ENCODE measurements at regions not wholly inside any gene's neighbourhood (a gene's known extent, or its start where the extent isn't known, plus 50 kb on each side); places are given as distances from the start of the nearest gene placed in this dataset.

DNA sequence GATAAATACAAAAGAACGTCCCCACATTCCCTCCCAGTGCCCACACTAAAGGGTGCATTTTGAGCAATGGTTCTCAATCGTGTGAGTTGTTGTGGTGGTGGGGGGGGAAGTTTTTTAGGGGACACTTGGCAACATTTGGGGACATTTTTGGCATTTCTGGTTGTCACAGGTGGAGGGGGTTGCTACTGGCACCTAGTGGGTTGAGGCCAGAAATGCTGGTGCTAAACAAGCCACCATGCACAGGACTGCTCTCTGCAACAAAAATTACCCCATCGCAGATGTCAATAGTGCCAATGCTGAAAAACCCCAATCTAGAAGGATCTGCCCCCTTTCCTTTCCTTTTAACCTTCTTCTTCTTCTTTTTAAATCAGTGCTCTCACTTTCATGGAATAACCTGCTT, 453.3 kb downstream of the TSHZ3 start:
- no peak for TF ChIP-seq GATA2 (IDR thresholded peaks at IDR 0.05; ENCODE audit: low read depth, low read length)
- no peak for TF ChIP-seq GATA3 (IDR thresholded peaks at IDR 0.05; ENCODE audit: low read depth, low read length)
